HEK293T (cell line): ENCODE measurements at regions not wholly inside any gene's neighbourhood (a gene's known extent, or its start where the extent isn't known, plus 50 kb on each side); places are given as distances from the start of the nearest gene placed in this dataset.

Experiments
- CTCF ChIA-PET: fragments of 350-600 bp; formaldehyde crosslinking; extraction: SDS; loops from one replicate; lab custom pipeline; 2021; ENCODE audit warnings: antibody characterized with exemption, inconsistent platforms; lab: Yijun Ruan, JAX
- POLR2A ChIA-PET: fragments of 350-600 bp; formaldehyde crosslinking; extraction: SDS; loops from one replicate; lab custom pipeline; 2020; ENCODE audit warnings: antibody characterized with exemption, inconsistent platforms; lab: Yijun Ruan, JAX
- DNase-seq: peaks from one replicate; pipeline ENCODE4 v3.0.0; 2012; ENCODE audit warnings: mixed read lengths; ENCODE audit errors: extremely low spot score
- ARNT ChIP-seq: fragments of 450-650 bp; IDR thresholded peaks from 2 replicates; pipeline ENCODE4 v1.6.1; 2017; ENCODE audit warnings: mild to moderate bottlenecking
- BHLHE40 ChIP-seq: fragments of 450-650 bp; IDR thresholded peaks from 2 replicates; pipeline ENCODE4 v1.6.1; 2016; ENCODE audit warnings: mild to moderate bottlenecking, moderate library complexity, borderline replicate concordance
- CTBP1 ChIP-seq: fragments of 450-650 bp; IDR thresholded peaks from 2 replicates; pipeline ENCODE4 v1.6.1; 2016; ENCODE audit warnings: borderline replicate concordance
- ELF4 ChIP-seq: fragments of 450-650 bp; IDR thresholded peaks from 2 replicates; pipeline ENCODE4 v1.6.1; 2017; ENCODE audit warnings: antibody characterized with exemption
- FOXA1 ChIP-seq: fragments of 450-650 bp; IDR thresholded peaks from 2 replicates; pipeline ENCODE4 v1.6.1; 2016; ENCODE audit warnings: mild to moderate bottlenecking
- FOXK2 ChIP-seq: fragments of 450-650 bp; IDR thresholded peaks from 2 replicates; pipeline ENCODE4 v1.6.1; 2016; ENCODE audit warnings: mild to moderate bottlenecking
- FOXM1 ChIP-seq: fragments of 450-650 bp; IDR thresholded peaks from 2 replicates; pipeline ENCODE4 v1.6.1; 2017; ENCODE audit warnings: mild to moderate bottlenecking, borderline replicate concordance
- HDGF ChIP-seq: fragments of 450-650 bp; IDR thresholded peaks from 2 replicates; pipeline ENCODE4 v1.6.1; 2017; ENCODE audit warnings: antibody characterized with exemption, borderline replicate concordance
- L3MBTL2 ChIP-seq: fragments of 450-650 bp; conservative IDR thresholded peaks from 2 replicates; pipeline ENCODE4 v1.6.1; 2016; ENCODE audit warnings: mild to moderate bottlenecking
- LEF1 ChIP-seq: fragments of 450-650 bp; IDR thresholded peaks from 2 replicates; pipeline ENCODE4 v1.6.1; 2017; ENCODE audit warnings: mild to moderate bottlenecking, borderline replicate concordance
- NFRKB ChIP-seq: fragments of 450-650 bp; IDR thresholded peaks from 2 replicates; pipeline ENCODE4 v1.6.1; 2016; ENCODE audit warnings: mild to moderate bottlenecking, moderate library complexity
- PKNOX1 ChIP-seq: fragments of 450-650 bp; IDR thresholded peaks from 2 replicates; pipeline ENCODE4 v1.6.1; 2016
- SP1 ChIP-seq: fragments of 450-650 bp; IDR thresholded peaks from 2 replicates; pipeline ENCODE4 v1.6.1; 2017
- SUZ12 ChIP-seq: fragments of 450-650 bp; IDR thresholded peaks from 2 replicates; pipeline ENCODE4 v1.6.1; 2016; ENCODE audit warnings: mild to moderate bottlenecking
- TARDBP ChIP-seq: fragments of 450-650 bp; IDR thresholded peaks from 2 replicates; pipeline ENCODE4 v1.6.1; 2016
- ZNF384 ChIP-seq: fragments of 450-650 bp; IDR thresholded peaks from 2 replicates; pipeline ENCODE4 v1.6.1; 2016

- CTCF ChIA-PET = no interaction called here
- POLR2A ChIA-PET = no interaction called here
- no peak for DNase-seq
- TF ChIP-seq LEF1 (no peak), ELF4 (no peak)
Observed at GRCh38 chr7:153576096-153576495, 476.1 kb upstream of the DPP6 start.

DNA sequence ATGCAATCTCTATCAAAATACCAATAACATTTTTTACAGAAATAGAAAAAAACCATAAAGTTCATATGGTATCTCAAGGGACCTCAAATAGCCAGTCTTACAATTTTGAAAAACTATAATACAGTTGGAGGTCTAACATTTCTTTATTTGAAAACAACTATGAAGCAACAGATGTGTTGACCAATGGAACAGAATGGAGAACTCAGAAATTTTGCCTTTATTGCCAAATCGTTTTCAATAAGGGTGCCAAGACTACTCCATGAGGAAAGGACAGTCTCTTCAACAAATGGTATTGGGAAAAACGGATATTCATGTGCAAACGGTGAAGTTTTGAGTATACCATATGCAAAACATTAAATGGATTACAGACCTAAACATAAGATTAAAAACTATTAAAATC lies 470.8 kb upstream of the DPP6 start:
- DNase-seq = no peak
- ChIA-PET CTCF (no interaction called here), POLR2A (no interaction called here)
- TF ChIP-seq PKNOX1 (no peak), ZNF384 (no peak), TARDBP (no peak), BHLHE40 (no peak), LEF1 (no peak), HDGF (no peak), NFRKB (no peak), L3MBTL2 (no peak), FOXA1 (no peak), SUZ12 (no peak), ELF4 (no peak), FOXM1 (no peak), SP1 (no peak), CTBP1 (no peak), ARNT (no peak)

- TF ChIP-seq L3MBTL2 (no peak), FOXK2 (no peak), ARNT (no peak), TARDBP (no peak), SP1 (no peak), ZNF384 (no peak), LEF1 (no peak), SUZ12 (no peak)
- DNase-seq = no peak
- ChIA-PET CTCF (no interaction called here), POLR2A (no interaction called here)
Observed at GRCh38 chr7:153584132-153584531, 468.1 kb upstream of the DPP6 start.

- TF ChIP-seq SUZ12 (no peak), ELF4 (no peak), FOXK2 (no peak), ZNF384 (no peak), FOXA1 (no peak), BHLHE40 (no peak), TARDBP (no peak), PKNOX1 (no peak), ARNT (no peak), CTBP1 (no peak), NFRKB (no peak), HDGF (no peak), LEF1 (no peak), SP1 (no peak), FOXM1 (no peak), L3MBTL2 (no peak)
- CTCF ChIA-PET = no interaction called here
- no peak for DNase-seq
- POLR2A ChIA-PET = no interaction called here
Observed at GRCh38 chr7:153588586-153588985, 463.6 kb upstream of the DPP6 start.

GRCh38 chr7:153590136-153590535 lies 462.1 kb upstream of the DPP6 start:
- TF ChIP-seq NFRKB (no peak), TARDBP (no peak), CTBP1 (no peak)
- DNase-seq = no peak
- ChIA-PET POLR2A (no interaction called here), CTCF (no interaction called here)

GRCh38 chr7:153590571-153590970 lies 461.6 kb upstream of the DPP6 start:
- TF ChIP-seq PKNOX1 = no peak
- TF ChIP-seq SP1 = no peak
- TF ChIP-seq SUZ12 = no peak
- TF ChIP-seq ELF4 = no peak
- CTCF ChIA-PET = no interaction called here
- POLR2A ChIA-PET = no interaction called here

GRCh38 chr7:153607354-153607753 lies 444.8 kb upstream of the DPP6 start:
- ChIA-PET POLR2A (no interaction called here), CTCF (no interaction called here)
- no peak for DNase-seq
- TF ChIP-seq SUZ12 (no peak), LEF1 (no peak), HDGF (no peak), CTBP1 (no peak), PKNOX1 (no peak), ELF4 (no peak), ARNT (no peak), TARDBP (no peak), FOXM1 (no peak), FOXK2 (no peak), L3MBTL2 (no peak), BHLHE40 (no peak), SP1 (no peak), FOXA1 (no peak)

More at GRCh38 chr7:153590571-153590970, 461.6 kb upstream of the DPP6 start:
- no peak for DNase-seq
